SW480 (cell line): ENCODE measurements at regions not wholly inside any gene's neighbourhood (a gene's known extent, or its start where the extent isn't known, plus 50 kb on each side); places are given as distances from the start of the nearest gene placed in this dataset.

Experiments used
- DNase-seq: peaks from one replicate; pipeline ENCODE4 v3.0.0-alpha.2; 2016; ENCODE audit warnings: low spot score

- no peak for DNase-seq
These were observed 51.6 kb upstream of the CHD6 start for GRCh38 chr20:41669708-41670263.

- no peak for DNase-seq
These were observed 50.0 kb upstream of the CHD6 start for GRCh38 chr20:41668057-41668749.
